ENCODE measurements at regions not wholly inside any gene's neighbourhood (a gene's known extent, or its start where the extent isn't known, plus 50 kb on each side); places are given as distances from the start of the nearest gene placed in this dataset.

DNA sequence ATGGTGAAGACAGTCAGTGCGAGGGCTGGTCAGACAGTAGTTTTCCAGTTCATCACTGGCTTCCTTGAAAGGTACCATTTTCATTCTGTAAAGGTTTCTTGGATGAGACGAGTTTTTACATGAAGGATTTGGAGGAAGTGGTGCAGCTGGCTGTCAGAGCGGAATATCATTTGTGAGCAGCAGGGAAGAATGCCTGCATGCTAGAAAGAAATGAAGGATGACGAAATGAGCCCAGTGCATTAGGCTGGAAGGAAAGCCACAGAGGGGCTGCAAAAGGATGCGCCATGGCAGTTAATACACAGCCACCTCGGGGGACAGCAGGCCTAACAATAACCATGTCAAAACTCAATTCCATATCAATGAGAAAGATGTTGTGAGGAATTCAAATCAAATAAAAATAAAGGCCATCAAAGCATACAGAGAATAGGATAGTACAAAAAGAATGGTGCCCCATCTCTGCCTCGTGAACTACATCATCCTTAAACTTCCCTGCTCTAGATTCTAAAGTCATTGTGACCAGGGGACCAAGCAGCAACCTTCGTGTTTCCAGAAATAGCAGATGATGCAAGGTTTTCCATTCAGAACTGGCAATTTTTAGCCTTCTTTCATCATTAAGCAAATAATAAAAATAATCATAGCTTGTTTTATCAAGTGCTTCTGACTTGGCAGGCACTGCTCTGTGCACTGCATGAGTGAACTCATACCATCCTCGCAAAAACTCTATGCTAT is 504.2 kb downstream of the RFC3 start:
- no peaks in the 10 kb centered on the region for H3K79me1 ChIP-seq (ENCODE audit: insufficient read depth, low read depth, low read length, poor library complexity, severe bottlenecking)
- Mint-ChIP-seq H3K27ac (no peak overlapping the region), H3K27me3 (ENCODE audit: low read depth) (no peaks in the 10 kb centered on the region), H3K4me3 (no peak overlapping the region), H3K9me3 (no peaks in the 10 kb centered on the region), H3K36me3 (ENCODE audit: insufficient read depth in 1 of 3, low read depth in 3 of 3) (no peaks in the 10 kb centered on the region), H3K4me1 (no peaks in the 10 kb centered on the region)
- H3K18ac ChIP-seq (ENCODE audit: insufficient read length, low read depth, low read length), result no peak overlapping the region
- no peak overlapping the region for H2AK5ac ChIP-seq (ENCODE audit: insufficient read length, low read length)
- no peak overlapping the region for H4K91ac ChIP-seq (ENCODE audit: insufficient read length, low read depth, low read length)
- no peak overlapping the region for H3K27ac ChIP-seq (ENCODE audit: insufficient read length, low read depth, low read length)
- H2BK5ac ChIP-seq (ENCODE audit: insufficient read length, low read length), result no peak overlapping the region
- H4K20me1 ChIP-seq (ENCODE audit: control insufficient read depth, insufficient read depth, insufficient read length), result no peaks in the 10 kb centered on the region
- no peak overlapping the region for H3K56ac ChIP-seq (ENCODE audit: insufficient read length, low read depth, low read length)
- H3K27me3 ChIP-seq (ENCODE audit: insufficient read depth, low read length), result no peaks in the 10 kb centered on the region
- TF ChIP-seq, protein P1, sequence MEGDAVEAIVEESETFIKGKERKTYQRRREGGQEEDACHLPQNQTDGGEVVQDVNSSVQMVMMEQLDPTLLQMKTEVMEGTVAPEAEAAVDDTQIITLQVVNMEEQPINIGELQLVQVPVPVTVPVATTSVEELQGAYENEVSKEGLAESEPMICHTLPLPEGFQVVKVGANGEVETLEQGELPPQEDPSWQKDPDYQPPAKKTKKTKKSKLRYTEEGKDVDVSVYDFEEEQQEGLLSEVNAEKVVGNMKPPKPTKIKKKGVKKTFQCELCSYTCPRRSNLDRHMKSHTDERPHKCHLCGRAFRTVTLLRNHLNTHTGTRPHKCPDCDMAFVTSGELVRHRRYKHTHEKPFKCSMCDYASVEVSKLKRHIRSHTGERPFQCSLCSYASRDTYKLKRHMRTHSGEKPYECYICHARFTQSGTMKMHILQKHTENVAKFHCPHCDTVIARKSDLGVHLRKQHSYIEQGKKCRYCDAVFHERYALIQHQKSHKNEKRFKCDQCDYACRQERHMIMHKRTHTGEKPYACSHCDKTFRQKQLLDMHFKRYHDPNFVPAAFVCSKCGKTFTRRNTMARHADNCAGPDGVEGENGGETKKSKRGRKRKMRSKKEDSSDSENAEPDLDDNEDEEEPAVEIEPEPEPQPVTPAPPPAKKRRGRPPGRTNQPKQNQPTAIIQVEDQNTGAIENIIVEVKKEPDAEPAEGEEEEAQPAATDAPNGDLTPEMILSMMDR (conservative IDR thresholded peaks at IDR 0.05), result no peak
- H2BK12ac ChIP-seq (ENCODE audit: insufficient read length, low read depth, low read length), result no peak overlapping the region
- H3K9ac ChIP-seq (ENCODE audit: extremely low read depth, insufficient read length, low read length), result no peak overlapping the region
- no peak overlapping the region for H2BK20ac ChIP-seq (ENCODE audit: low read depth, low read length, poor library complexity, severe bottlenecking)
- no peak overlapping the region for H3T11ph ChIP-seq (ENCODE audit: low read length)
- no peak overlapping the region for H2BK120ac ChIP-seq (ENCODE audit: low read depth, low read length, poor library complexity, severe bottlenecking)
- H2BK15ac ChIP-seq (ENCODE audit: low read depth, low read length), result no peak overlapping the region
- no CpG with 5 or more reads among the region's 9 CpGs for WGBS (ENCODE audit: extremely low coverage, insufficient read length, low lambda C conversion rate)
- no peak overlapping the region for H3K4ac ChIP-seq (ENCODE audit: low read depth, low read length)
- H2AFZ ChIP-seq (ENCODE audit: low read length), result no peak overlapping the region
- H3K4me1 ChIP-seq (ENCODE audit: insufficient read depth, low read length), result no peaks in the 10 kb centered on the region
- H4K5ac ChIP-seq (ENCODE audit: insufficient read length, low read depth, low read length), result no peak overlapping the region
- H3K23me2 ChIP-seq (ENCODE audit: insufficient read length, low read depth, low read length, poor library complexity, severe bottlenecking), result no peaks in the 10 kb centered on the region
- H4K8ac ChIP-seq (replicated peaks; ENCODE audit: insufficient read length, low read depth, low read length), result no peak overlapping the region
- H3K9me3 ChIP-seq (ENCODE audit: control insufficient read depth, low read depth, low read length), result no peaks in the 10 kb centered on the region
- no peak for DNase-seq
- H3K23ac ChIP-seq (ENCODE audit: insufficient read length, low read depth, low read length), result no peak overlapping the region
- H3K14ac ChIP-seq (ENCODE audit: insufficient read depth, low read length), result no peak overlapping the region
- H3K79me2 ChIP-seq (ENCODE audit: insufficient read depth, low read length), result no peaks in the 10 kb centered on the region
- H3K4me2 ChIP-seq (ENCODE audit: insufficient read depth, insufficient read length, low read length), result no peak overlapping the region

All from H9 (cell line).